ENCODE measurements at regions not wholly inside any gene's neighbourhood (a gene's known extent, or its start where the extent isn't known, plus 50 kb on each side); places are given as distances from the start of the nearest gene placed in this dataset.

DNA sequence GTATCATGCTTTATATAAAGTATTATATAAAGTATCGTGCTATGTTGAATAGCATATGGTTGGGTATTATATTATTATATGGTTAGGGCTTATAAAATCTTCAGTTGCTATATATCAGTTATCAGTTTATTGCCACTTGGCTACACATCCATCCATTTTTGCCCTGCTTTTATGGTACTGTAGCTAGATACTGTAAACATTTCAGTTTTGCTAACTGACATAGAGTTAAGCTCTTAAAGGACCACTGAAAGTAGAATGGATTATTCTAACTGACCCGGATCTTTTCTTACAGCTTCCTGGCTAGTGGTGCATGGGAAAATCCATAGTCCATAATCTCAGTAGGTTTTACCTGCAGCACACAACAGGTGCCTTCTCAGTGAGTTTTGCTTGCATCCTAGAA, 405.3 kb upstream of the LUZP2 start:
- no peak overlapping the region for H3K4me3 ChIP-seq
- ChIA-PET CTCF (no interaction called here), POLR2A (ENCODE audit: unreplicated experiment) (no interaction called here)
- no peaks in the 10 kb centered on the region for H3K36me3 ChIP-seq (ENCODE audit: low read depth)
- H3K9me3 ChIP-seq (ENCODE audit: insufficient read depth, low read depth), result no peaks in the 10 kb centered on the region
- H3K27ac ChIP-seq, result no peak overlapping the region
- no TSS peak for BruUV-seq (replicated peaks)
- H2AFZ ChIP-seq, result no peak overlapping the region
- H3K79me2 ChIP-seq (ENCODE audit: low read depth), result no peaks in the 10 kb centered on the region
- H3K4me2 ChIP-seq, result no peak overlapping the region
- no peaks in the 10 kb centered on the region for H3K4me1 ChIP-seq (replicated peaks; ENCODE audit: insufficient read depth)
- no peaks in the 10 kb centered on the region for H4K20me1 ChIP-seq (ENCODE audit: insufficient read depth)
- no peaks in the 10 kb centered on the region for H3F3A ChIP-seq (ENCODE audit: insufficient read depth, low read depth)
- DNase-seq, result no peak
- no peaks in the 10 kb centered on the region for H3K27me3 ChIP-seq (ENCODE audit: insufficient read depth, low read depth)
- intact Hi-C loops (cut with micrococcal nuclease; ENCODE audit: unreplicated experiment), result no loop called here
- no peaks in the 10 kb centered on the region for H3K9me2 ChIP-seq (ENCODE audit: insufficient read depth)
- TF ChIP-seq EZH2 (IDR thresholded peaks at IDR 0.05; ENCODE audit: low read depth), result no peak
- no peak for TF ChIP-seq CTCF (conservative IDR thresholded peaks at IDR 0.05)

DNA sequence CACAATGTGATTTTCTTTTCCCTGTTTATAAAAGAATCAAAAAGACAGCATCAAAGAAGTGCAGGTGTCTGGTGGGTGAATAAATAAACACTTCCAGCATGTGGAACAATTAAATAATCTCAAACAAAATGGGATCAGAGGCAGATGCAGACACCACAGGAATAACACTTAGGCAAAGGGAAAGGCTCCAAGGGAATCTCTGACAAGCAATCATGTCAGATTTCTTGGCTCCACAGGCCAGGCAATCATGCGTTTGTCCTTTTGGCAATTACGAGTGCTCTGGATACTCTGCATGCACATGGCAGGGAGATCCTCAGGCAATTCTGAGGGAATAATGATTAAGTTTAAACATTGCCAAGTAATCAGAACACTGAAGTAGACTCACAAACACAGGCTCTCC, 403.5 kb upstream of the LUZP2 start:
- no peaks in the 10 kb centered on the region for H3K9me3 ChIP-seq (ENCODE audit: insufficient read depth, low read depth)
- no peak overlapping the region for H3K27ac ChIP-seq
- H3K9me2 ChIP-seq (ENCODE audit: insufficient read depth), result no peaks in the 10 kb centered on the region
- H3K27me3 ChIP-seq (ENCODE audit: insufficient read depth, low read depth), result no peaks in the 10 kb centered on the region
- no TSS peak for BruUV-seq (replicated peaks)
- DNase-seq, result no peak
- TF ChIP-seq CTCF (conservative IDR thresholded peaks at IDR 0.05), result no peak
- TF ChIP-seq EZH2 (IDR thresholded peaks at IDR 0.05; ENCODE audit: low read depth), result no peak
- no peak overlapping the region for H2AFZ ChIP-seq
- H3F3A ChIP-seq (ENCODE audit: insufficient read depth, low read depth), result no peaks in the 10 kb centered on the region
- intact Hi-C loops (cut with micrococcal nuclease; ENCODE audit: unreplicated experiment), result no loop called here
- POLR2A ChIA-PET (ENCODE audit: unreplicated experiment), result no interaction called here
- H3K4me3 ChIP-seq, result no peak overlapping the region
- CTCF ChIA-PET, result no interaction called here
- H3K79me2 ChIP-seq (ENCODE audit: low read depth), result no peaks in the 10 kb centered on the region
- no peaks in the 10 kb centered on the region for H3K4me1 ChIP-seq (replicated peaks; ENCODE audit: insufficient read depth)
- no peak overlapping the region for H3K4me2 ChIP-seq
- H3K36me3 ChIP-seq (ENCODE audit: low read depth), result no peaks in the 10 kb centered on the region
- no peaks in the 10 kb centered on the region for H4K20me1 ChIP-seq (ENCODE audit: insufficient read depth)

DNA sequence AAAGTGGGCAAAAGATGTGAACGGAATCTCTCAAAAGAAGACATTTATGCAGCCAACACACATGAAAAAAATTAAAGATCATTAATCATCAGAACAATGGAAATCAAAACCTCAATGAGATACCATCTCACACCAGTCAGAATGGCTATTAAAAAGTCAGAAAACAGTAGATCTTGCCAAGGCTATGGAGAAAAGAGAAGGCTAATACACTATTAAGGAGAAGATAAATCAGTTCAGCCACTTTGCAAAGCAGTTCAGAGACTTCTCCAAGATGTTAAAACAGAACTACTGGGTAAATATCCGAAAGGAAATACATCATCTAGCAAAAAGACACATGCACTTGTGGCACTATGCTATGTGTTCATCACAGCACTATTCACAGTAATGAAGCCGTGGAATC, 388.2 kb upstream of the LUZP2 start:
- no peaks in the 10 kb centered on the region for H3F3A ChIP-seq (ENCODE audit: insufficient read depth, low read depth)
- no peak for DNase-seq
- no peaks in the 10 kb centered on the region for H3K4me1 ChIP-seq (replicated peaks; ENCODE audit: insufficient read depth)
- H3K9me2 ChIP-seq (ENCODE audit: insufficient read depth), result no peaks in the 10 kb centered on the region
- no peaks in the 10 kb centered on the region for H3K79me2 ChIP-seq (ENCODE audit: low read depth)
- H3K36me3 ChIP-seq (ENCODE audit: low read depth), result no peaks in the 10 kb centered on the region
- CTCF ChIA-PET, result no interaction called here
- no peak for TF ChIP-seq EZH2 (IDR thresholded peaks at IDR 0.05; ENCODE audit: low read depth)
- TF ChIP-seq CTCF (conservative IDR thresholded peaks at IDR 0.05), result no peak
- POLR2A ChIA-PET (ENCODE audit: unreplicated experiment), result no interaction called here
- H2AFZ ChIP-seq, result no peak overlapping the region
- no peak overlapping the region for H3K27ac ChIP-seq
- H3K4me2 ChIP-seq, result no peak overlapping the region
- H4K20me1 ChIP-seq (ENCODE audit: insufficient read depth), result no peaks in the 10 kb centered on the region
- H3K9me3 ChIP-seq (ENCODE audit: insufficient read depth, low read depth), result peaks cover 6% of the 10 kb centered on the region; the same call in 1 of the 2 replicates
- H3K4me3 ChIP-seq, result no peak overlapping the region
- no peaks in the 10 kb centered on the region for H3K27me3 ChIP-seq (ENCODE audit: insufficient read depth, low read depth)
- no TSS peak for BruUV-seq (replicated peaks)
- intact Hi-C loops (cut with micrococcal nuclease; ENCODE audit: unreplicated experiment), result no loop called here

All from PC-9 (cell line).